EH (cell line): ENCODE measurements at regions not wholly inside any gene's neighbourhood (a gene's known extent, or its start where the extent isn't known, plus 50 kb on each side); places are given as distances from the start of the nearest gene placed in this dataset.

ENCODE experiments used
- DNase-seq: peaks from one replicate; pipeline ENCODE4 v3.0.0-alpha.2; 2015; ENCODE audit warnings: low read depth

DNA sequence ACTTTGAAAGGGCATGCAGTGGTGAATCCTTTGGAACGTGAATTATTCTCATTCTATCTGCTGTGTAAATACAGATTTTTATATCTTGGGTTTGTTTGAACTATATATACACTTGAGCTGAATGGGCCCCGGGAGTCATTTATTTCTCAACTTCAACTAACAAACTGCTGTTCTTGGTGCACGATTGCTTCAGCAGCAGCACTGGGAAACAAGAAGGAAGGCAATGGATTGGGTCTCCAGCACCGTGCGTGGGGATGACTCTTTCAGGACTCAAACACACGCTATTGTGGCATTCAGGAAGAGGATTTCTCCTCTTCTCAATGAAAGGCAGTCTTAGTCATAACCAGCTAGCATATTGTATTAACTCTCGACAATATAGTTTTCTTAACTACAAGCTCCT lies 226.0 kb upstream of the NFE2L3 start:
- DNase-seq, result peak; percentile 3

DNA sequence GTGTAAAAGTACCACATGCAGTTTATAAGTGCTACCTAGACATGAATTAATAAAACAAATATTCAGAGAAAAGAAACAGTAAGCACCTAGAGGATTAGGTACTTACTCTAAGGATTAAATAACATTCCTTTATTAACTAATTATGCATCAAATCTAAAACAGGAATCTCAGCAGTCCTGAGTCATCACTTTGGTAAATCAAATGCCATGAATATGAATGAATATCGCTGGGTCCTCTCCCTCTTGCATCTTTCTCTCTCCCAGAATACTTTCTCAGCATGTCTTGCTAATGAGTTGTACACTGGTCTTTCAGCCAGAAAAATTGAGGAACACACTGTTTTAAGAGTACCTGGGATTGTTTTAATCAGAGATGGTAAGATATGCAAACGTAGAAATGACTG lies 225.5 kb upstream of the NFE2L3 start:
- no peak for DNase-seq

DNA sequence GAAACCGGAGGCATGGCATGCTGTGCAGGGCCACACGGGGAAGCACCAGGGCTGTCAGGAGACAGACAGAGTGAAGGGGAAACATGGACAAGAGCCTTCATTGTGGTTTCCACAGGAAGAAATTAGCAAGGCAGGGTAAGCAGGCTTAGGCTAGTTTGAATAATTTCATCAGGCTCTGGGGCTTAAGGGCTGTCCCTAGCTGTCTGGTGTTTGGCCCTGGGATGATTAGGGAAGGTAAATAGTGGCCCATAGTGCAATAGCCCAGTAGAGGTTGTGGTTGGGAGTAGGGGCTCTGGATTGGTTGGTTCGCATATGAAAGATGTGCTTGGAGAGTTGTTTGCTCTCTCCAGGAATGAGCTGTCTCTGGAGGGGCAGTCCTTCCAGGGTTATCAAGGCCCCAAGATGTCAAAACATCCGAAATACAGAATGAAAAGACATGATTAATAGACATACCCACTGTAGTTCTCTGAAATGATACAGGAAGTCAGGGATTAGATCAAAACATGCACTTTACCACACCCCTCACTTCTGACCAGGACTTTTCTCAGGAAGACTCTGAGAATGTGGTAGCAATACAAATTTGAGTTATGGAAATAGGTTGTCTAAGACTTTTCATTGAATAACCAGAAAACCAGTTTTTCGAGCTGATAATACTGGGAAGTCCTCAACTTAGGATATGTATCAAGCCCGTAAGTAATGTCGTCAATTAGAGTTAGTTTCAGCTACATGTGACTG lies 224.9 kb upstream of the NFE2L3 start:
- no peak for DNase-seq

DNA sequence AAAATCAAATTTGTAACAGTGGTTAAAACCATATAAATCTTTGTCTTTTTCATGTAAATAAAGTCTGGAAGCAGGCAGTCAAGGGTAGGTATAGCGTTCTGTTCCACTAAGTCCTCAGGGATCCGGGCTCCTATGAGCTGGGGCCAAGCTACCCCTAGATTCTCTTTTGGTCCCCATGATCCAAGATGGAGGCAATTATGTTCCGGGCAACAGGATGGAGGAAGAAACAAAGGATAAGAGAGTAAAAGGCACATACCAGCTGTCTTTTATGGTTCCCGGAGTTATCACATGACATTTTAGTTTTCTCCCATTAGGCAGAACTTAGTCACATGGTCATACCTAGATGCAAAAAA lies 224.4 kb upstream of the NFE2L3 start:
- DNase-seq, result no peak

DNA sequence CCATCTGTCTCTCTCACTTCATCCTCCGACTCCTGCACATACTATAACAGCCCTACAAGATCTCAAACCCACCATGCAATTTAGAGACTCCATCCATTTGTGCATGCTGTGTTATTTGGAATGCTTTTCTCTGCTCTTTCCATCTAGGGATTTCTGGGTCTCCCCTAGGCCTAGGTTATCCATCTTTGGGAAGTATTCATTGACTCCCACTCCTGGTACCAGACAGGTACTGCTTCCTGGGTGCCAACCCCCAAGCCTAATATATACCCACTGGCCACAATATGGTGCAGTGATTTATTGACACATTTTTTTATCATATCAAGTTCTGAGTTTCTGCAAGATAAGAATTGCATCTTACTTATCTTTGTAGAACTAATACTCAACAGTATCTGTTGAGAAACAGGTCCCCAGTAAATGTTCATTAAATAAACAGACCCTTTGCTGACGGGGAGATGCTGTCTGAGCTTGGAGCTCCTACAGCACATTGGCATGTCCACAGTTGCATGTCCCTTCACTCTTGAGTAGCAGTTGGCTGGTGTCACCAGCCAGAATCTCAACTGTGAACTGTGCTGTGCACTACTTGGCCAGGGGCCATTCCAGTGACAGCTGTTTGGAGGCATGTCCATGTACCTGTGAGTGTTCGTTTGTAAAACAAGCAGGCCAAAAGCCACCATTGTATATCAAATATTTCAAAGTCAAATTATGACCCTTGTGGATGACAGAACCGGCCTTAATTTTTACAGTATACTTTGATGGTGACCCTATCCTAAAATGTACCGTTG lies 223.3 kb upstream of the NFE2L3 start:
- DNase-seq, result no peak

DNA sequence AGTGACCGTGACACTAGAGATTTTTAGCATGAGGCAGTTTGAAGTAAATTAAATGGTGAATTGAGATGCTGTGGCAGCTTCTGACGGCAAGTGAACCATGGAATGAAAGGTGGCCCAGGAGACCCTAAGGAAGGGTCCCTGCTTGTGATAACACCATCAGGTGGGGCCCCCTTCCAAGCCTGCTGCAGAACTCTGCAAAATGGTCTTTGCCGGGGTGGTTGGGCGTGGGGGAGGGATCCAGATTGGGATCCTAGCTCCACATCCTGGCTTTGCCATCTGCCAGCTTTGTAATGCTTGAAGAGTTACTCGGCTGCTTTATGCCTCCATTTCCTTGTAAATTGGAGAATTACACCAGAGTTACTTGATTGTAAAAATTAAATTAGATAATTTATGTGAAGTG lies 222.6 kb upstream of the NFE2L3 start:
- no peak for DNase-seq

DNA sequence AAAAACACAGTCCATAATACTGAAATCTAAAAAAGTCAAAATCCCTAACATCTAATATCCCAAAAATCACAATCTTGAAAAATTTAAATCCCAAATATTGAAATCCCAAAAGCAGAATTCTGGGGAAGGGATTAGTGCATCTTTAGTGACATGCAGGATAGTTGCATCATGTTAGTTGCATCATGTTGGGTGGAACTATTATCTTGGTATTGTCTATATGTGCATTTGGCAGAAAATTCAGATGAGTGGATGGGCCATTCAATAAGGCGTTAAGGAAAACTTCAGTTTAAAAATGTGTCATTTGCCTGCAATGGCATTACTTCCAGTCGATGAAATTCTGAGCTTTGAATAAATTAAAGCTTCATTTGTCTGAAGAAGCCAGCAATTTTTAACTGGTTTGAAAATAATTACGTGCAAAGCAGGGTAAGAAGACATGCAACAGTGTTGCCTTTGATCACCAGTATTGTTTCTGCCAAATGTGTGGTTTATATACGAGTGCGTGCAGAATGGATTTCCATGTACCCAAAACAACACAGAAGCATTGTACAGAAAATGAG lies 221.4 kb upstream of the NFE2L3 start:
- DNase-seq, result no peak

DNA sequence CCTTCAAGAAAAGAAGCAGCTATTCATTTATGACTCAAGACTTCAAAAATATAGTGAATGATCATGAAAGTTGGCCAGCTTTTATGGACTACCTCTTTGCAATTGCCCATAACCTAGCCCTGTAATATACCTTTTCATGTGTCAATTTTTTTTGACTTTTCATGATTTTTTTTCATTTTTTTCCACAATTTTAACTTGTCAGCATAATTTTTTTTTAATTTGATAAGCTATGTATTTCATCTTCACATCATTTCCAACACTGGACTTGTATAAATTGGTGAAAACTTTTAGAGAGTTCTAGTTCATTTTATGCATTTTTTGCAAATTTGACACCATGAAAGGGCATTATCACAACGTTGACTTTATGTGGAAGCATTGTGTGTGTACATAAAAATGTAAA lies 220.8 kb upstream of the NFE2L3 start:
- DNase-seq, result no peak

DNA sequence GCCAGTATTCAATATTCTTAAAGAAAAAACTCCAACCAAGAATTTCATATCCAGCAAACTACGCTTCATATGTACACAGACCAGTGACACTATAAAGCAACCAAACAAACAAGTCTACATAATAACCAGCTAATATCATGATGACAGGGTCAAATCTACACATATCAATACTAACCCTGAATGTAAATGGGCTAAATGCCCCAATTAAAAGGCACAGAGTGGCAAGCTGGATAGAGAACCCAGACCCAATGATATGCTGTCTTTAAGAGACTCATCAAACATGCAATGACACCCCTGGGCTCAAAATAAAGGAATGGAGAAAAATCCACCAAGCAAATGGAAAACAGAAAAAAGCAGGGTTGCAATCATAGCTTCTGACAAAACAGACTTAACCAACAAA lies 218.1 kb upstream of the NFE2L3 start:
- DNase-seq, result no peak

DNA sequence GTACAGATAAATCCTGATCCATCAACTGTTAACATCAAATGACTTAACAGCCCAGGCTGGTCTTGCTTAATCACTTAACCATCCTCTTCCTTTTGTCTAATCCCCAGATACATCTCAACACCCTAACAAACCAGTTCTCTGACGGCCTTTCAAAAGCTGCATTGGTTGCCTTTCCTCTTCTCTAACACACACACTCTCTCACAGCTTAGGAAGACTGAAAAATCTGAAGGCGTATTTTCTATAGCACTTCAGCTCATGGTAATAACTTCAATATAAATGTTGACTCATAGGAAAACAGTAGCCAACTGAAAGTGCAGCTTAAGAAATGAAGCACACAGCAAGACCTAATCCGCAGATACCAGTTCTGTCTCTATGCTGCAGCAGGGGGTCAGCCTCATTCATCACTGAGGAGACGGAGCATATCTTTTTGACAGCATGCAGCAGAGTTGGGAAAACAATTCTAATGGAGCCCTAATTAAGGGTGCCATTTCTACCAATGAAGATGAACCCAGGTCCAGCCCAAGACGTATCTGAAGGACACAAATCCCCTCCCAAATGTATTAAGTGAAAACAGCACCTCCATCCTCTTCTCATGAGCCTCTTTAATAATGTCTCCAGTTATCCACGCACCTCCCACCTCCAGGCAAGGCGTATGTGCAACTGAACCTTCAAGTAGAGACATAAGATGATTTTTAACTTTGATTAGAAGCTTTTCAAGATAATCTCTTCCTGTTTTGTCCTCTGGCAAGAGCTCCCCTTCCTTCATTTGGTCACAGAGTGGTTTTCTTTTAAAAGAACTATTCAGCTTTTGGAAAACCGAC lies 211.7 kb upstream of the NFE2L3 start:
- DNase-seq, result no peak

DNA sequence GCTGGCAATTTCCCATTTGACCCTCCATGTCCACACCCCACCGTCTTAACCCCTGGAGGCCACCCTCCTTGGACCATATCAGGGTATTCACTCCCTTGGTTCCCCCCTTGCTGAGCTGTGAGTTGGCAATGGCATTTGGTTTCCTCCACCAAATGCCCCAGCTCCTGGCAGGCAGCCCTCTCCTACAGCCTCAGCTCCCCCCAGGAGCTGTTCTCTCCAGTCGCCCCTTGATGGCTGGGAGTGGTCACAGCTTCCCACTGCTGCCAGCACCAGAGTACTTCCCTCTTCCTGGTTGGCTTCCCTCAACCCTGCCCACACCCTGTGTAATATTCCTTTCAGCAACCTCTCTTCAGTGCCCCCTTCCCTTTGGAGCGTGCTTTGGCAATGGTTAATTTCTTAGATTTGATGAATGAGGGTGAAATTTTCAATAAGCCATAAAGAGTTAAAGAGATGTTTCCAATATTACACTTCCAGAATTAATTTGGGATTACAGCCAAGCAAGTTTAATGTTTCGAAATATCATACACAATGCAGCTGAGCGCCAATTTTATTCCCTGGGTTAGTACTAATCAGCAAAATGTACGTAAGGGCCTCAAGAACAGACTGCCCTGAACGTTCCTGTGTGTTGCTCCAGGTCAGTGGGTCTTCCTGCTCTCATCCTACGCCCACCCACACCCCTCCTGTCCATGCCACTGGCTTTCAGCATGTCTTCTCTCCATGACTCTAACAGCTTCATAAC lies 207.1 kb upstream of the NFE2L3 start:
- DNase-seq, result no peak

DNA sequence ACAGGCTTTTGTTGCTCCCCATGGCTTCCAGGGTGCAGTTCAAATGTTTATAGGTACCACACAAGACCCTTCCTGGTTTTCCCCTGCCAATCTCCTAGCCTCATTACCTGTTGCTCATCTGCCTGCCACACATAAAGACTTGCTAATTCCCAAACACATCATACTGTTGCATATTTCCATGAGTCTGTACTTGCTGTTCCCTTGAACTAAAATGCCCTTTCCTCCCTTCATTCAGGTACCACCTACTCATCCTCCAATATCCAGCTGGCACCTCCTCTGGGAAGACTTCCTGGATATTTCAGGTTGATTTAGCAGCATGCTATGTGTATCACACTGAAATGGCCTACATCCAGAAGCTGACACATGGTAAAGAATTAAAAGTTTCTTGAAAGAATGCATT lies 206.4 kb upstream of the NFE2L3 start:
- no peak for DNase-seq

DNA sequence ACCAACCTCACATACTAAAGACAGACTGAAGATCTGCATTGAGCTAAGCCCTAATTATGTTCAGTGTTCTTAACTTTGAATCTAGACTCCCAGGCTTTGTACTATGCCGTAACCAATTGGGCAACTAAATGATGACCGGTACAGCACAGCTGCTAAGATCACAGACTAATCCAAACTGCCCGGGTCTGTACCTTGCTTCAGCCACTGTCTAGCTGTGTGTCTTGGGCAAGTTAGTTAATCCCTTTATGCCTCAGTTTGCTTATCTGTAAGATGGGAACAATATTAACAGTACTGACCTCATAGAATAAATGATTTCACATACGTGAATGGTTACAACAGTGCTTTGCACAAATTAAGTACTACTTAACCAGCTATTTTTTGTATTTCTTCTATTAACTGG lies 205.8 kb upstream of the NFE2L3 start:
- no peak for DNase-seq

DNA sequence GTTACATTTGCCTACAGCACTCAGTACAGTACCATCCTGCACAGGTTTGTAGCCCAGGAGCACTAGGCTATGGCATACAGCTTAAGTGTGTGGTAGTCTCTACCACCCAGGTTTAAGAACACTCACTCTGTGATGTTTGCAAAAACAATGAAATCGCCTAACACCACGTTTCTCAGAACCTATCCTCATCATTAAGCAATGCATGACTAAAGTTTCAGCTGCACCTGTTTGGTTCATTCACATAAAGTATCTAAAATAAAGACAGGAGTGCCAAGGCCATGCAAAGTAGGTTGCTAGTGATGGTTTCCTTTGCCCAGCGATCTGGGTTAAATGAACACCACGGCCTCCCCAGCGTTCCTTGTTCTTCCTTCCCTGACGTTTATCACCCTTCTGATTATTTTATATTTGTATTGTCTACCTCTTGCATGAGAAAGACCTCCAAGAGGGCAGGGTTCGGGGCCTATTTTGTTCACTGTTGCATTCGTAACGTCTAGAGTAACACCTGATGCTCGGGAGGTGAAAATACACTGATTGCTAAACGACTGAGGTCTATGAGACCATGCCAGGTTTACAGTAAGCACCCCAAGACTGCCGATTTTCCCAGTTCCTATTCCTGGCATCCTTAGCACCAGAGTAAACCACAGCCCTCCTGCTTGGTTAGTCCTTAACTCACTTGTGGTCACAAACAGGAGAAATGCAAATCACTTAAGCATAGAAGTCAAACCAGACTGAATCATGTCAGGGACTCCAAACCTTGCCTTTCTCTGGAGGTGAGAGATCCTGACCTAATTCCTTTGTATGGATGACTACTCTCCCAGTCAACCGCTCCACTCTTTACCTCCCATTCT lies 204.1 kb upstream of the NFE2L3 start:
- no peak for DNase-seq

DNA sequence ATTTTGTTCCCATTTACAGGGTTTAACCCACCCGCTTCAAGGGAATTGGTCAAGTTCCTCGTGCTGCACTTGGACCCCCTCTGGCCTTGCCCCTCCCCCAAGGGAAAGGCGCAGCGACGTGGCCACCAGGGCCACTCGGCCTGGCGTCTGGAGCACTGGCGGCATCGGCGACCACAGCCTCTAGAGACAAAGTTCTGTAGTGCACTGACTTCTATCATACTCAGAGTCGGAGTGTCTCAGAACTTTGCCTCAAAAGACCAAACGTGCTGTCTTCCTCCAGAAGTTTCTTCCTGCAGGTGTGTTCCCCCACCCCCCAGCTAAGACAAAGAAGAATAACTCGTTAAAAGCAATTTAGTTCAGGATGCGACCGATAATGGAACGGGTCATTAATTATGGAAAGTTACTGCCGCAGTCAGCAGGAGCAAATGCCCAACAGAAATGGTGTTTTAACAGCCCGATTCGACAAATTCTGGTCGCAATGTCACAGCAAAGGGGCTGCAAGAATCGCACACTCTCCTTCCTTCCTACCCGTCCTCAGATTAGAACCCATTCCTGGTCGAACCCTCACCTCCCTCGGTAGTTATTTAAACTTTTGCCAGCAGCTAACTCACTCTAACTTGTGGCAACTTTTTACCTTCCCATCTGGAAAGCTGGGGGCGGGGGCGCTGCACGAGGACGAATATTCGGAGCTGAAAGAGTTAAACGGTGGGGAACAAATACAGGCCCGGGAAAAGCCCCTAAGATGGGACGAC lies 202.1 kb upstream of the NFE2L3 start:
- no peak for DNase-seq

DNA sequence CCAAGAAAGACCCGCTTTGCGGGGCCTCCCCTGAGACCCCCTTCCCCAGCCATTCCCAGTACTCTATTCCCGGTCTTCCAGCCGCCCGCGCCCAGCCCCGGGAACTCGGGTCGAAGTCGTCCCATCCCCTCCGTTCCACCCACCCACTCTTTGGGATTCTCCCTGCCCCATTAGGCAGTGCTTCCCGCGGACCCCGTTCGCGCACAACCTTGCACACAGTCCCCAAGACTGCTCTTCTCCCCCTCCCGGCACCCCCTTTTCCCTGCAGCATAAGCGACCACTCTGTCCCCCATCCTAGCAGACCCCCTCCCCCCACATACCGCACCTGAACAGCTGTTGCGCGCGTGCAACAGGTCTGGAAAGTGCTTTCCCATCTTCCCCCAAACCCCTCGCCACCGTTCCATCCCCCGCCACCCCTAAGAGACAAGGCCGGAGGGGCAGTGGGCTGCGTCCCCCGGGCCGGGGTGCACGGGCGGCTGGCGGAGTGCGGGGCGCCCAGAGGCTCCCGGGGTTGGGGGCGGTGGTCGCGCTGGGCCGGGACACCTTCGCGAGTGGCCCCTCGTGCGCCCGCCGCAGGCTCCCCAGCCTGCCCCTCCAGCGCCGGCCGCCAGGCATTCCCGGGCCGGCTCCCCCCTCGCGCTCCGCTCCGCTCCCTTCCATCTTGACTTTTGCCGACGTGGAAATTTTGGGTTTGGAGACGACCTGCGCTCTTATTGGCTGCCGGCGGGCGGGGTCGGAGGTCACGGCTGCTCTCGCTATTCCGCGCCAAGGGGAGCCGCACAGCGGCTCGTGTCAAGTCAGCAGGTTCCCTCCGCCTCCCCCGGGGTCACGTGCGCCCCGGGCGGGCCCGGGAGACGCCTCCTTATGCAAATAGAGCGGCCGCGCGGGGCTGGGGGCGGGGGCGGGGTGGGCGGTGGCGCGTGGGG lies 201.2 kb upstream of the NFE2L3 start:
- DNase-seq, result peak; percentile 72

DNA sequence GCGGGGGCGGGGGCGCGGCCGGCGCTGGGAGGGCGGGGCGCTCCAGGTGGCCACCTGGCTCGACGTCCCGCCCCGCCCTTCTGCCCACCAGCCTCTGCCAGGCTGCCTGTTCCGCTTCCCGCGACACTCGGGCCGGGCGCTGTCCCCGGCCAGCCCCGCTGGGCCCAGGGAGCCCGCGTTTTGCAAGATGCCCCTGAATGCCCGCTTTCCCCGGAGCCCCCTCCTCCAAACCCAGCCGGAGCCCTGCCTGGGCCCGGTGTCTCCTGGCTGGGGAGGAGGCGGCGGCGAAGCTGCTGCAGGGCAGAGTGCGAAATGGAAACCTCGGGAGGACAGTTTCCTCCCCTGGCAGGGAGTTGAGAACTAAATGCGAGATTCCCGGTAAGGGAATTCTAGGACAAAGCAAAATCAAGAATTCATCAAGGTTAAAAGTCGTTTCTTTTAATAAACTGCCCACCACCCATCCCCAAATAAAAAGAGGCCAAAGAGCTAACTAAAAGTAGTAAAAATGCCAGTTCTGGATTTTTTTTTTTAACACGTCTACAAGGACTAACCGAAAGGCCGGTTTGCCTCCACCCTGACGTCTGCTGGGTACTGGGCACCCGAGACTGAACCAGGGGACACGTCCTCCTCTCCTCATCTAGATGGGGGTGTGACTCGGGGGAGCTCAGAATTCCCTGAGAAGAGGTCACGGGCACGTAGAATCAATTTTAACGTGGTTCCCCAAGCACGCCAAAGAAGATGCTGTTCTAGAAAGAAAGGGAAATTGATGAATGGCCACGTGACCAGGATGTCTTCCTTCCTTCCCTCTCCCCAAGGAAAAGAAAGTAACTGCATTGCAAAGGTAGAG lies 200.4 kb upstream of the NFE2L3 start:
- no peak for DNase-seq
